Astrocyte (in vitro differentiated cells and primary cell): ENCODE measurements at regions not wholly inside any gene's neighbourhood (a gene's known extent, or its start where the extent isn't known, plus 50 kb on each side); places are given as distances from the start of the nearest gene placed in this dataset.

Experiments
- DNase-seq: peaks from one replicate; pipeline ENCODE4 v3.0.0-alpha.2; 2010; ENCODE audit warnings: low read depth
- FAIRE-seq: peaks from 2 replicates; lab custom pipeline; 2011; peaks lifted over from hg19 to GRCh38; lab: Jason Lieb, UNC
- H2AFZ ChIP-seq: 2 replicates; pipeline ENCODE4 v1.6.0; 2012; ENCODE audit warnings: low read depth, low read length, inconsistent platforms
- H3K27ac ChIP-seq: 2 replicates; pipeline ENCODE4 v1.5.1; 2011; ENCODE audit warnings: low read depth, low read length, inconsistent platforms
- H3K27me3 ChIP-seq: 2 replicates; pipeline ENCODE4 v1.6.0; 2011; ENCODE audit warnings: low read length, inconsistent platforms; ENCODE audit not compliant: insufficient read depth
- H3K36me3 ChIP-seq: 2 replicates; pipeline ENCODE4 v1.5.1; 2011; ENCODE audit warnings: low read length, inconsistent platforms; ENCODE audit not compliant: insufficient read depth
- H3K4me1 ChIP-seq: 2 replicates; pipeline ENCODE4 v1.5.1; 2011; ENCODE audit warnings: low read length, inconsistent platforms; ENCODE audit not compliant: insufficient read depth
- H3K4me2 ChIP-seq: 2 replicates; pipeline ENCODE4 v1.6.0; 2012; ENCODE audit warnings: low read length, inconsistent platforms
- H3K4me3 ChIP-seq: 2 replicates; pipeline ENCODE4 v1.5.1; 2011; ENCODE audit warnings: low read depth, mild to moderate bottlenecking, low read length, inconsistent platforms; ENCODE audit not compliant: insufficient read depth
- H3K79me2 ChIP-seq: 2 replicates; pipeline ENCODE4 v1.6.0; 2012; ENCODE audit warnings: mild to moderate bottlenecking, low read length, inconsistent platforms; ENCODE audit not compliant: insufficient read depth
- H3K9ac ChIP-seq: 2 replicates; pipeline ENCODE4 v1.6.0; 2012; ENCODE audit warnings: mild to moderate bottlenecking, low read length, inconsistent platforms
- H3K9me3 ChIP-seq: 2 replicates; pipeline ENCODE4 v1.5.1; 2012; ENCODE audit warnings: low read depth, mild to moderate bottlenecking, low read length, inconsistent platforms; ENCODE audit not compliant: insufficient read depth
- H4K20me1 ChIP-seq: 2 replicates; pipeline ENCODE4 v1.6.0; 2012; ENCODE audit warnings: low read length, inconsistent platforms; ENCODE audit not compliant: insufficient read depth
- H3K27ac Mint-ChIP-seq: one replicate; pipeline ENCODE4 v1.8.0; 2021; ENCODE audit warnings: mild to moderate bottlenecking, mixed read lengths; ENCODE audit not compliant: unreplicated experiment
- H3K27me3 Mint-ChIP-seq: one replicate; pipeline ENCODE4 v1.8.0; 2021; ENCODE audit warnings: low read depth, mixed read lengths; ENCODE audit not compliant: unreplicated experiment
- H3K36me3 Mint-ChIP-seq: one replicate; pipeline ENCODE4 v1.8.0; 2021; ENCODE audit warnings: low read depth, mixed read lengths; ENCODE audit not compliant: unreplicated experiment
- H3K4me1 Mint-ChIP-seq: one replicate; pipeline ENCODE4 v1.8.0; 2021; ENCODE audit warnings: low read depth, mixed read lengths; ENCODE audit not compliant: unreplicated experiment
- H3K4me3 Mint-ChIP-seq: one replicate; pipeline ENCODE4 v1.8.0; 2021; ENCODE audit warnings: mild to moderate bottlenecking, moderate library complexity, mixed read lengths; ENCODE audit not compliant: unreplicated experiment
- H3K9me3 Mint-ChIP-seq: one replicate; pipeline ENCODE4 v1.8.0; 2021; ENCODE audit warnings: mild to moderate bottlenecking, mixed read lengths; ENCODE audit not compliant: unreplicated experiment
- CTCF ChIP-seq: IDR thresholded peaks from 2 replicates; pipeline ENCODE4 v1.5.1; 2011; ENCODE audit warnings: low read depth, mild to moderate bottlenecking, inconsistent platforms, low read length, moderate library complexity; ENCODE audit not compliant: insufficient read depth
- EZH2 ChIP-seq: IDR thresholded peaks from 2 replicates; pipeline ENCODE4 v1.6.1; 2012; ENCODE audit warnings: mild to moderate bottlenecking, low read length, inconsistent platforms; ENCODE audit not compliant: insufficient read depth

- Histone ChIP-seq H3K9me3 (no peaks in the 10 kb centered on the region), H3K27me3 (no peaks in the 10 kb centered on the region), H3K4me1 (peaks cover 12% of the 10 kb centered on the region), H3K79me2 (no peaks in the 10 kb centered on the region), H3K9ac (no peak overlapping the region), H4K20me1 (no peaks in the 10 kb centered on the region), H3K4me3 (no peak overlapping the region), H3K36me3 (no peaks in the 10 kb centered on the region), H2AFZ (no peak overlapping the region), H3K4me2 (no peak overlapping the region), H3K27ac (no peak overlapping the region)
- no peak for TF ChIP-seq EZH2
- no peak for TF ChIP-seq CTCF
- H3K4me1 Mint-ChIP-seq: peaks cover 17% of the 10 kb centered on the region
- H3K27ac Mint-ChIP-seq: no peak overlapping the region
- no peaks in the 10 kb centered on the region for H3K36me3 Mint-ChIP-seq
- H3K4me3 Mint-ChIP-seq: no peak overlapping the region
- H3K9me3 Mint-ChIP-seq: no peaks in the 10 kb centered on the region
- H3K27me3 Mint-ChIP-seq: no peaks in the 10 kb centered on the region
- FAIRE-seq: no peak
- no peak for DNase-seq
These were observed 77.8 kb upstream of the SLC4A4 start for GRCh38 chr4:71261001-71261400.

GRCh38 chr4:71261633-71262121 is 77.1 kb upstream of the SLC4A4 start:
- H4K20me1 ChIP-seq: no peaks in the 10 kb centered on the region
- H3K36me3 ChIP-seq: no peaks in the 10 kb centered on the region
- DNase-seq (no peak), FAIRE-seq (no peak)
- Mint-ChIP-seq H3K4me3 (no peak overlapping the region), H3K27ac (peak overlapping the region; percentile 63), H3K27me3 (no peaks in the 10 kb centered on the region), H3K36me3 (no peaks in the 10 kb centered on the region), H3K9me3 (no peaks in the 10 kb centered on the region), H3K4me1 (peaks cover 20% of the 10 kb centered on the region)
- H3K4me3 ChIP-seq: no peak overlapping the region
- no peaks in the 10 kb centered on the region for H3K27me3 ChIP-seq
- H3K9me3 ChIP-seq: no peaks in the 10 kb centered on the region
- peaks cover 19% of the 10 kb centered on the region for H3K4me1 ChIP-seq
- no peaks in the 10 kb centered on the region for H3K79me2 ChIP-seq
- no peak for TF ChIP-seq CTCF
- no peak for TF ChIP-seq EZH2
- H2AFZ ChIP-seq: no peak overlapping the region
- peak overlapping the region; percentile 43 for H3K9ac ChIP-seq
- peak overlapping the region; percentile 67 for H3K27ac ChIP-seq
- H3K4me2 ChIP-seq: peak overlapping the region; percentile 62

- Histone ChIP-seq H3K4me3 (no peak overlapping the region), H2AFZ (no peak overlapping the region), H3K27me3 (no peaks in the 10 kb centered on the region), H3K27ac (peak overlapping the region; percentile 67), H4K20me1 (no peaks in the 10 kb centered on the region), H3K9ac (peak overlapping the region; percentile 43), H3K4me2 (peak overlapping the region; percentile 62), H3K9me3 (no peaks in the 10 kb centered on the region), H3K79me2 (no peaks in the 10 kb centered on the region), H3K4me1 (peaks cover 24% of the 10 kb centered on the region), H3K36me3 (no peaks in the 10 kb centered on the region)
- DNase-seq (peak; percentile 79), FAIRE-seq (no peak)
- Mint-ChIP-seq H3K27me3 (no peaks in the 10 kb centered on the region), H3K4me3 (no peak overlapping the region), H3K4me1 (peaks cover 21% of the 10 kb centered on the region), H3K36me3 (no peaks in the 10 kb centered on the region), H3K9me3 (peaks cover 1% of the 10 kb centered on the region), H3K27ac (peak overlapping the region; percentile 63)
- TF ChIP-seq EZH2 (no peak), CTCF (no peak)
These were observed 76.7 kb upstream of the SLC4A4 start for GRCh38 chr4:71262161-71262560.
